ENCODE measurements at regions not wholly inside any gene's neighbourhood (a gene's known extent, or its start where the extent isn't known, plus 50 kb on each side); places are given as distances from the start of the nearest gene placed in this dataset.

DNA sequence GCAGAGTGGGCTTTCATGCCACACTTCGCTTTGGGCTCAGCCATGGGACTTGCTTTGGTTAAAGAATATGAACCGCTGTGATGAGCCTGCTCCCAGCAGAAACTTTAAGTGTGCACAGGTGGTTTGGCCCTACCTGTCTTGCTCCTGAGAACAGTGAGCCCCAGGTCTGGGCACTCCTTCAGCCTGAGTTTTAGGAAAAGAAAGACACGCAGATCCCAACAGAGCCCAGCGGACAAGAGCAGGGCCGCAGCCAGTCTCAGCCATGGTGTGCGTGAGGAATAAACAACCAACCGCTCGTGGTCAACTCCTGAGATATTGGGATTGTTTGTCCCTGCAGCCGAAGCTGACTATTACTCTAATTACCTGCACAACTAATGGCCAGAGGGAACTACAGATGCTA lies 217.1 kb upstream of the C1orf174 start:
- H4K5ac ChIP-seq (ENCODE audit: low read depth, low read length), result no peak overlapping the region
- dilution Hi-C loops (cut with HindIII; ENCODE audit: low sequenced_read_pairs, unreplicated experiment) (no loop called here), intact Hi-C loops (cut with micrococcal nuclease) (no loop called here), in situ Hi-C loops (cut with MboI; ENCODE audit: low sequenced_read_pairs) (no loop called here)
- no peak overlapping the region for H3K18ac ChIP-seq (ENCODE audit: low read depth, low read length)
- ChIA-PET CTCF (no interaction called here), POLR2A (ENCODE audit: unreplicated experiment) (no interaction called here)
- no peak overlapping the region for H2BK15ac ChIP-seq (ENCODE audit: low read depth, low read length)
- H2BK120ac ChIP-seq (ENCODE audit: low read depth, low read length), result no peak overlapping the region
- no peak overlapping the region for H3K23ac ChIP-seq (ENCODE audit: low read depth, low read length)
- no peaks in the 10 kb centered on the region for H4K20me1 ChIP-seq (ENCODE audit: insufficient read depth, low read length)
- no peak overlapping the region for H4K91ac ChIP-seq (ENCODE audit: insufficient read depth, low read depth, low read length)
- no peak overlapping the region for H3K4ac ChIP-seq (ENCODE audit: low read depth, low read length)
- ATAC-seq (ENCODE audit: low read depth), result no peak
- no peak overlapping the region for H3K14ac ChIP-seq (replicated peaks; ENCODE audit: low read depth, low read length)
- no peaks in the 10 kb centered on the region for H3K36me3 ChIP-seq (ENCODE audit: control insufficient read depth, insufficient read depth, low read length)
- TF ChIP-seq MAZ (IDR thresholded peaks at IDR 0.05; ENCODE audit: borderline replicate concordance, low read depth, low read length), result no peak
- TF ChIP-seq CEBPB (IDR thresholded peaks at IDR 0.05; ENCODE audit: low read depth, low read length), result no peak
- TF ChIP-seq BHLHE40 (IDR thresholded peaks at IDR 0.05; ENCODE audit: low read depth, low read length), result no peak
- TF ChIP-seq, protein P1, sequence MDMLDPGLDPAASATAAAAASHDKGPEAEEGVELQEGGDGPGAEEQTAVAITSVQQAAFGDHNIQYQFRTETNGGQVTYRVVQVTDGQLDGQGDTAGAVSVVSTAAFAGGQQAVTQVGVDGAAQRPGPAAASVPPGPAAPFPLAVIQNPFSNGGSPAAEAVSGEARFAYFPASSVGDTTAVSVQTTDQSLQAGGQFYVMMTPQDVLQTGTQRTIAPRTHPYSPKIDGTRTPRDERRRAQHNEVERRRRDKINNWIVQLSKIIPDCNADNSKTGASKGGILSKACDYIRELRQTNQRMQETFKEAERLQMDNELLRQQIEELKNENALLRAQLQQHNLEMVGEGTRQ (IDR thresholded peaks at IDR 0.05; ENCODE audit: low read depth, low read length), result no peak
- no peak for TF ChIP-seq NFE2L2 (IDR thresholded peaks at IDR 0.05; ENCODE audit: low read depth, low read length)
- no peak for TF ChIP-seq POLR2A (IDR thresholded peaks at IDR 0.05; ENCODE audit: low read depth, low read length)
- no peak for TF ChIP-seq SMC3 (IDR thresholded peaks at IDR 0.05; ENCODE audit: low read depth, low read length)
- no peak for TF ChIP-seq FOS (IDR thresholded peaks at IDR 0.05; ENCODE audit: low read depth, low read length)
- TF ChIP-seq, protein P2, sequence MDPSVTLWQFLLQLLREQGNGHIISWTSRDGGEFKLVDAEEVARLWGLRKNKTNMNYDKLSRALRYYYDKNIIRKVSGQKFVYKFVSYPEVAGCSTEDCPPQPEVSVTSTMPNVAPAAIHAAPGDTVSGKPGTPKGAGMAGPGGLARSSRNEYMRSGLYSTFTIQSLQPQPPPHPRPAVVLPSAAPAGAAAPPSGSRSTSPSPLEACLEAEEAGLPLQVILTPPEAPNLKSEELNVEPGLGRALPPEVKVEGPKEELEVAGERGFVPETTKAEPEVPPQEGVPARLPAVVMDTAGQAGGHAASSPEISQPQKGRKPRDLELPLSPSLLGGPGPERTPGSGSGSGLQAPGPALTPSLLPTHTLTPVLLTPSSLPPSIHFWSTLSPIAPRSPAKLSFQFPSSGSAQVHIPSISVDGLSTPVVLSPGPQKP (IDR thresholded peaks at IDR 0.05; ENCODE audit: borderline replicate concordance, low read depth, low read length), result no peak
- no peak for TF ChIP-seq RAD21 (IDR thresholded peaks at IDR 0.05; ENCODE audit: low read length)
- no peak for TF ChIP-seq MXI1 (IDR thresholded peaks at IDR 0.05; ENCODE audit: borderline replicate concordance, low read depth, low read length)
- no peak for TF ChIP-seq MAFK (IDR thresholded peaks at IDR 0.05; ENCODE audit: low read depth, low read length)
- no peaks in the 10 kb centered on the region for H3K27me3 ChIP-seq (ENCODE audit: control insufficient read depth, insufficient read depth, low read length)
- H2BK20ac ChIP-seq (ENCODE audit: low read depth, low read length), result no peak overlapping the region
- DNase-seq, result no peak
- no peak overlapping the region for H3K56ac ChIP-seq (ENCODE audit: extremely low read depth, insufficient read depth, low read length)
- H3K9ac ChIP-seq (ENCODE audit: low read depth, low read length), result no peak overlapping the region
- 83% methylated on average over 2 of the region's 9 CpGs; no CpG with 5 or more reads in 1 of the 2 experiments for WGBS, 2 experiments (ENCODE audit: extremely low coverage in 2 of 2, insufficient read length in 1 of 2)
- H3K9me1 ChIP-seq (ENCODE audit: insufficient read depth, low read length), result no peaks in the 10 kb centered on the region
- H3K4me2 ChIP-seq (ENCODE audit: low read depth, low read length), result no peak overlapping the region
- H4K8ac ChIP-seq (ENCODE audit: low read depth in 2 of 2, low read length in 2 of 2), result no peak overlapping the region
- no TSS peak for BruUV-seq (replicated peaks)
- H3K79me1 ChIP-seq (ENCODE audit: low read depth in 1 of 2, low read length in 2 of 2), result no peaks in the 10 kb centered on the region
- no peak overlapping the region for H2AK5ac ChIP-seq (ENCODE audit: low read depth, low read length)
- H2AFZ ChIP-seq (replicated peaks; ENCODE audit: low read length, poor library complexity), result no peak overlapping the region
- H3K9me3 ChIP-seq (ENCODE audit: control insufficient read depth, insufficient read depth, low read length), result peaks cover 62% of the 10 kb centered on the region
- no peak overlapping the region for H3K27ac ChIP-seq (ENCODE audit: insufficient read depth, low read length)
- no peak overlapping the region for H2BK5ac ChIP-seq (ENCODE audit: low read depth, low read length, poor library complexity, severe bottlenecking)
- H3K4me3 ChIP-seq (ENCODE audit: insufficient read depth, low read depth, low read length), result no peak overlapping the region
- H2AK9ac ChIP-seq (replicated peaks; ENCODE audit: low read depth, low read length, poor library complexity), result no peak overlapping the region
- H3K4me1 ChIP-seq (ENCODE audit: control insufficient read depth, insufficient read depth, low read length), result no peaks in the 10 kb centered on the region
